ENCODE measurements at regions not wholly inside any gene's neighbourhood (a gene's known extent, or its start where the extent isn't known, plus 50 kb on each side); places are given as distances from the start of the nearest gene placed in this dataset.

- H3K9me3 ChIP-seq (ENCODE audit: insufficient read depth, low read depth, low read length): no peaks in the 10 kb centered on the region
- no peaks in the 10 kb centered on the region for H3K79me2 ChIP-seq (ENCODE audit: insufficient read depth, low read length)
- no peaks in the 10 kb centered on the region for H3K9me2 ChIP-seq (replicated peaks; ENCODE audit: low read depth, low read length)
- TF ChIP-seq CTCF (conservative IDR thresholded peaks at IDR 0.05; ENCODE audit: low read length) (no peak), EZH2phosphoT487 (IDR thresholded peaks at IDR 0.05; ENCODE audit: borderline replicate concordance) (no peak)
- no peak overlapping the region for H2AFZ ChIP-seq (ENCODE audit: low read length)
- no peaks in the 10 kb centered on the region for H4K20me1 ChIP-seq (ENCODE audit: insufficient read depth, low read length, poor library complexity, severe bottlenecking)
- H3K36me3 ChIP-seq (ENCODE audit: insufficient read depth, low read length): no peaks in the 10 kb centered on the region
- H3K4me3 ChIP-seq (ENCODE audit: low read length, poor library complexity, severe bottlenecking): no peak overlapping the region
- no peak overlapping the region for H3K4me2 ChIP-seq (ENCODE audit: low read depth, low read length, poor library complexity, severe bottlenecking)
- H3F3A ChIP-seq (ENCODE audit: low read depth): no peaks in the 10 kb centered on the region
- H3K4me1 ChIP-seq (ENCODE audit: insufficient read depth, low read length, poor library complexity, severe bottlenecking): no peaks in the 10 kb centered on the region
- H3K9ac ChIP-seq (ENCODE audit: low read depth, low read length, poor library complexity, severe bottlenecking): no peak overlapping the region
- no peaks in the 10 kb centered on the region for H3K27me3 ChIP-seq (ENCODE audit: insufficient read depth, low read length, poor library complexity, severe bottlenecking)
These were observed 67.4 kb upstream of the VRK2 start for GRCh38 chr2:57979158-57979557.

- H3K9me2 ChIP-seq (replicated peaks; ENCODE audit: low read depth, low read length): no peaks in the 10 kb centered on the region
- no peak overlapping the region for H2AFZ ChIP-seq (ENCODE audit: low read length)
- no peak overlapping the region for H3K4me2 ChIP-seq (ENCODE audit: low read depth, low read length, poor library complexity, severe bottlenecking)
- no peaks in the 10 kb centered on the region for H3K36me3 ChIP-seq (ENCODE audit: insufficient read depth, low read length)
- no peaks in the 10 kb centered on the region for H3K9me3 ChIP-seq (ENCODE audit: insufficient read depth, low read depth, low read length)
- no peaks in the 10 kb centered on the region for H3K79me2 ChIP-seq (ENCODE audit: insufficient read depth, low read length)
- H4K20me1 ChIP-seq (ENCODE audit: insufficient read depth, low read length, poor library complexity, severe bottlenecking): no peaks in the 10 kb centered on the region
- no peak overlapping the region for H3K9ac ChIP-seq (ENCODE audit: low read depth, low read length, poor library complexity, severe bottlenecking)
- H3K4me3 ChIP-seq (ENCODE audit: low read length, poor library complexity, severe bottlenecking): no peak overlapping the region
- TF ChIP-seq CTCF (conservative IDR thresholded peaks at IDR 0.05; ENCODE audit: low read length) (no peak), EZH2phosphoT487 (IDR thresholded peaks at IDR 0.05; ENCODE audit: borderline replicate concordance) (no peak)
- H3F3A ChIP-seq (ENCODE audit: low read depth): no peaks in the 10 kb centered on the region
- peaks cover 10% of the 10 kb centered on the region for H3K27me3 ChIP-seq (ENCODE audit: insufficient read depth, low read length, poor library complexity, severe bottlenecking)
- H3K4me1 ChIP-seq (ENCODE audit: insufficient read depth, low read length, poor library complexity, severe bottlenecking): no peaks in the 10 kb centered on the region
These were observed 65.4 kb upstream of the VRK2 start for GRCh38 chr2:57981083-57981768.

DNA sequence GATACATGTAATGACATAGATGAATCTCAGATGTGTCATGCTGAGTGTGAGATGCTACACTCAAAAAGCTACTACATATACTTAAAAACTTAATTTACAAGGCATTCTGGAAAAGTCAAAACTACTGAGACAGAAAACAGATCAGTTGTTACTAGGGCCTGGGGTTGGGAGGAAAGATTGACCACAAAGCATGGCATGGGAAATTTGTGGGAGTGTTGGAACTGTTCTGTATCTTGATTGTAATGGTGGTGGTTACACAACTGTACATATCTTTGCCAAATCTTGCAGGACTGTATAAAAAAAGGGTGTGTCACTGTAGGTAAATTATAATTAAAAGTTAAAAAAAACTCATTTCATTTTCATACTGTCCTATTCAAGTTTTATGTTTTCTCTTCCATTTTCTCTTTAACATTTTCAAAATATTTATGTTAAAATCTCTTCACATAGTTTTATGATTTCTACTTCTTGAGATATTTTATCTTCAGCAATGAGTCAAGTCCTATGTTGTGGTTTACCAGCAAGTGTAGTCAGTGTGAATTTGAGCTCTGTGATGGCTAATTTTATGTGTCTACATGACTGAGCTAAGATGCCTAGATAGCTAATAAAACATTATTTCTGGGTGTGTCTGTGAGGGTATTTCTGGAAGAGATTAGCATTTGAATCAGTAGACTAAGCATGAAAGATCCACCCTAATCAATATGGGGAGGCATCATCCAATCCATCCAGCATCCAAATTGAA lies 58.6 kb upstream of the VRK2 start:
- H3K79me2 ChIP-seq (ENCODE audit: insufficient read depth, low read length): no peaks in the 10 kb centered on the region
- H3K9me2 ChIP-seq (replicated peaks; ENCODE audit: low read depth, low read length): no peaks in the 10 kb centered on the region
- no peaks in the 10 kb centered on the region for H3F3A ChIP-seq (ENCODE audit: low read depth)
- no peak overlapping the region for H3K4me2 ChIP-seq (ENCODE audit: low read depth, low read length, poor library complexity, severe bottlenecking)
- TF ChIP-seq EZH2phosphoT487 (IDR thresholded peaks at IDR 0.05; ENCODE audit: borderline replicate concordance): no peak
- TF ChIP-seq CTCF (conservative IDR thresholded peaks at IDR 0.05; ENCODE audit: low read length): no peak
- no peak overlapping the region for H2AFZ ChIP-seq (ENCODE audit: low read length)
- no peaks in the 10 kb centered on the region for H3K9me3 ChIP-seq (ENCODE audit: insufficient read depth, low read depth, low read length)
- peaks cover 10% of the 10 kb centered on the region for H3K27me3 ChIP-seq (ENCODE audit: insufficient read depth, low read length, poor library complexity, severe bottlenecking)
- H4K20me1 ChIP-seq (ENCODE audit: insufficient read depth, low read length, poor library complexity, severe bottlenecking): no peaks in the 10 kb centered on the region
- no peaks in the 10 kb centered on the region for H3K4me1 ChIP-seq (ENCODE audit: insufficient read depth, low read length, poor library complexity, severe bottlenecking)
- H3K4me3 ChIP-seq (ENCODE audit: low read length, poor library complexity, severe bottlenecking): no peak overlapping the region
- no peak overlapping the region for H3K9ac ChIP-seq (ENCODE audit: low read depth, low read length, poor library complexity, severe bottlenecking)
- no peaks in the 10 kb centered on the region for H3K36me3 ChIP-seq (ENCODE audit: insufficient read depth, low read length)
